ENCODE measurements at regions not wholly inside any gene's neighbourhood (a gene's known extent, or its start where the extent isn't known, plus 50 kb on each side); places are given as distances from the start of the nearest gene placed in this dataset.

GRCh38 chr4:177587989-177588388 is 145.8 kb upstream of the AGA start:
- TF ChIP-seq CTCF (IDR thresholded peaks at IDR 0.05 in 8 of 11, conservative IDR thresholded peaks at IDR 0.05 in 3 of 11), result no peak
- no peak for TF ChIP-seq POLR2A (IDR thresholded peaks at IDR 0.05)
